HG03103 (cell line): ENCODE measurements at regions not wholly inside any gene's neighbourhood (a gene's known extent, or its start where the extent isn't known, plus 50 kb on each side); places are given as distances from the start of the nearest gene placed in this dataset.
"Not testable (repeated sequence)": the region's sequence is repeated elsewhere in the genome, so short reads cannot be mapped to it uniquely, and the experiment has no call there.

Source experiments
- ATAC-seq: cut with Tn5 transposase; IDR thresholded peaks from one replicate; pipeline ENCODE4 v1.9.1; 2021; ENCODE audit warnings: low read depth; ENCODE audit not compliant: unreplicated experiment

DNA sequence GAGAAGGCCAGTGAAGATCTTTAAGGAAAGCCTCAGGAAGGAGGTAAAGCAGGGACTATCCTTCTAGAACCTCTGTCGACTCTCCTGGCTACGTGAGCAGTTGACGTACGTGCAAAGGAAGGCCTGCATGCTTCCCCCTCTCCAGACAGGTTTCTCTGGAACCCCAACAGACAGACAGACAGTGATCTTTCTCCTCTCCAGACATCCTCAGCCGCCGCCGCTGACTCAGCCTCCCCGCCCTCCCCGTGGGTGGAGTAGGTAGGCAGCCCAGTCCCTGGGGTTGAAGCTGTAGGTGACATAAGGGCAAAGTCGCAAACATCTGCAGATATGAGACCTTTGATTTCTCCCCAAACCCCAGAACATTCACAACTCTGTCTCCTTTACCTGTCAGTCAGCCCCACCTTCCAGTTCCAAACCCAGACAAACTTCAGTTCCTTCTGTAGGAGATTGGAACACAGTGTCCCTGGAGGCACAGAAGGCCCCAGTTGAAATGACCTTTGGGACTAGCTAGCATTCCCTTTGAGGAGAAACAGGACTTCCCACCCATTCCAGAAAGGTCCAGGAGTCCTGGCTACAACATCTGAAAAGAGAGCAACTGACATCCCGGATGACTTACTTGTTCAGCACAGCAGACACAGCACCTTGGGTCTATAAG is 146.0 kb upstream of the JUN start:
- no peak for ATAC-seq

DNA sequence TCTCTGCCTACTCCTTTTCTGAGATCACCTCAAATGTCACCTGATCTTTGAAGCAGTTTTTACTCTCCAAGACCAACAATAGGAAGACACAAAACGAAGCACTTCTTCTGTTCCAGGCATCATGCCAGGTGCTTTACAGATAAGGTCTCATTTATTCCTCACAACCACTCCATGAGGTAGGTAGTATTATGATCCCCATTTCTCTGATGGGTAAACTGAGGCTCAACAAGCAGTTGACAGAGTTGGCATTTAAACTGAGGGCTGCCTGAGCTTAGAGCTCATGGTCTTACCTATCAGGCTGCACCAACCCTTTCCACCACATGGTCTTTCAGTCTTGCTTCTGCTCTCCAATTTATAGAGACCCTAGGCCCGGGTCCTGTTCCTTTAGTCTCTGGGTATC is 147.2 kb upstream of the JUN start:
- ATAC-seq, result no peak

DNA sequence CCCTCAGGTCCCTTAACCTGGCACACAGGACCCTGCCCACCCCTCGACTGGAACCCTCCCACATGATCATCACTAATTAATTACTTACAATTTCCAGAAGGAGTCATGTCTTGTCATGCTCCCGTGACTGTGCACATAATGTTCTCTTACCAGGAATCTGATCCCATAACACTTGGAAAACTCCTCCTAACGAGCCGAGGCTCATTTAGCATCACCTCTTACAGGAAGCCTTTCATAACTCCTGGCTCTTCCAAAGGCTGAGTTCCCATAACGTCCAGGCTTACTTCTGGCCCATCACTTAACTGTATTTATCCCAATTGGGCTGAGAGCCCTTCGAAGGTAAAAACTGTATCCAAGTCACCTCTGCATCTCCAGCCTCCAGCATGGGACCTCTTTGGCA is 147.9 kb upstream of the JUN start:
- ATAC-seq, result no peak

DNA sequence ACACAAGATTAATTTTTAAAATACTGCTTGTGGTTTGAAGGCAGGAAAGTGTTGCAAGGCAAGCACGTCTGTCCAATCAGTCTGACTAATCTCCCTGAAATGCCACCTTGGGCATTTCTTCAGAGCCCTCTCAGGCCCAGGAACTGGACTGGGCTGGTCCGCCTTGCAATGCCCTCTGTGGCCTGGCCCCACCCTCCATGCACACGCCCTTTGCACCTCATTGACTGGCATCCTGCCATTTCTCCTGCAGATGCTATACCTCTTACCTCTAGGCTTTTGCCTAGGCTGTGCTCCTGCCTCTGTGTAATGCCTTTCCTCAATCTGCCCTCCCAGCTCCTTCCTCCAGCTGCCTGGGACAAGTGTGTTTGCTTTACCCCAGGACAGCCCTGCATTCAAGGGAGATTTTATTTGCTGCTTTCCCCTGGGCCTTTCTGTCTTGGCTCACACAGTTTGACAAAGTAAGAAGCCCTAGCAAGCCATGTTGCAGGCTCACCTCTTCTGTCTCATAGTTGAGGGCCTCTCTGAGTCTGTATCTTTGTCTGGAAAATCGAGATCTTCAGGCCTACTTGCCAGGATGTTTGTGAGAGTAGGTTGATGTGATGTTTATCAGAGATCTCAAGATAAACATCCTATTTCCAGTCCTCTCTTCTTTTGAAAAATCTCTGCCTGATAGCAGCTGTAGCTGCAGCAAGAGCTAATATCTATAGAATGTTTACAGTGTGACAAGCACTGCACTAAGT is 149.2 kb upstream of the JUN start:
- no peak for ATAC-seq

GRCh38 chr1:58933599-58933926 is 149.7 kb upstream of the JUN start:
- ATAC-seq, result no peak

GRCh38 chr1:58934706-58935105 is 150.9 kb upstream of the JUN start:
- ATAC-seq, result no peak

DNA sequence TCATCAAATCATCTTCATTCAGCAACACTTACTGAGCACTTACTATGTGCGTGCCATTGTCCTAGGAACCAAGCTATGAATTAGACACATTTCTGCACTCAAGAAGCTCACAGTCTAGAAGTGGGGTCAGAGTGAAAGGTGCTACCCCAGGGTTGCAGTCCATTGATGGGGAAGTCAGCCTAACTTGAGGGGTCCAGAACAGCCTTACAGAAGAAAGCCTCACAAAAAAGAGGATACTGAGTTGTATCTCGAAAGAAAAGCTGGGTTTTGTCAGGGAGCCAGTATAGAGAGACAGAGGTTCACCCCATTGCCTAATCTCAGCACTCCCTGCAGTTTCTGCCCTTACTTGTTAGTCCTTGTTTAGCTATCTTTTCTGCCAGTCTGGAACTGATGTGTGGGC is 153.1 kb upstream of the JUN start:
- no peak for ATAC-seq

- ATAC-seq, result no peak
Observed at GRCh38 chr1:58939146-58939545, 155.3 kb upstream of the JUN start.

GRCh38 chr1:58939666-58940370 is 156.0 kb upstream of the JUN start:
- no peak for ATAC-seq

DNA sequence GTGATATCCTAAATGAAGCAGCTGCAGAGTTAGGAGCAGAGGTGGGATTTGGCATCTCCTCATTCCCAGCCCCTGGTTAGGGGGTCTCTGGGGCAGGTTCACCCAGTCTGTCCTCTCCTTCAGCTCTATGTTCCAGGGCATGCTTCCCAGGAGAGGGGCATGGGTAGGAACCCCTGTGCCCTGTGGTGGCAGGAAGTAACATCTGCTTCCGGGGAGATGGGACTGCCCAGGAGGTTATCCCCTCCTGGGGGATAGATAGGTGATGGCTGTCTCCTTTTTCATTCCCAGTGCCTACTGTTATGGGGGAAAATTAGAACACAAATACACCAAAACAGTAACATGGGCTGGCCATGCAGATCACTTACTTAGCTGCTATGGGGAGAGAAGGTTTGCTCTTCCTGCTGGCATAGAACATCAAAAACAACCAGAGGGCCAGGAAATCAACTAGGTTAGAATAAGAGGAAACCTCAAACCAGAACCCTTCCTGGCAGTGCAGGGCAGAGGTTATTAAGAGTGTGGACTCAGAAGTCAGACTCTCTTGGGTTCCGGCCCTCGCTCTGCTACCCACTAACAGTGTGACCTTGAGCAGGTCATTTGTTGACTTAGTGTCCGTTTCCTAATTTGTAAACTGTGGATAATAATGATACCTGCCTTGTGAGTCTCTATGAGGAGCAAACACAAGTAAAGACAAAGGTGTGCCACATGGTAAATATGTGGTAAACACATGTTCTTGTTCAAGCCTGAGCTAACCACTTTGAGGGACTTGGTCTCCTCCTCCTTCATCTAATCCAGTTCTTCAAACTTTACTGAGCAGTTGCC is 157.8 kb upstream of the JUN start:
- no peak for ATAC-seq

DNA sequence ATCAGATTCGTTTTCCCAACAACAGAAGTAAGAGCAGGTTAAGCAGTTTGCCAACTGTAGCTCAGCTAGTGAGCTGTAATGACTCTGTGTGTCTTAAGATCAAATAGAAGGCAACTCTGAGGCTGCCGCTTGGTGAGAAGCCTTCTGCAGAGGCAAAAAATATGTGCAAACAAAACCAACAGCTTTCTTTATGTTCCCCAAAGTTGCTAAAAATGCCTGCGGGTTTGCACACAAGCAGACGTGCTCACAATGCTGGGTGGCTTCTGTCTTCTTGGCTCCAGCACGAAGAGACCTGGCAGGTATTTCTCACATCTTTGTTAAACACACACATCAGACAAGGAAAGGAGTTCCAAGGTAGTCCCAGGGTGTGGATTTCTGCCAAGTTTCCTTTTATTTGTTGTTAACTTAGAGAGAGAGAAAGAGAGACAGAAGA is 158.9 kb upstream of the JUN start:
- no peak for ATAC-seq

DNA sequence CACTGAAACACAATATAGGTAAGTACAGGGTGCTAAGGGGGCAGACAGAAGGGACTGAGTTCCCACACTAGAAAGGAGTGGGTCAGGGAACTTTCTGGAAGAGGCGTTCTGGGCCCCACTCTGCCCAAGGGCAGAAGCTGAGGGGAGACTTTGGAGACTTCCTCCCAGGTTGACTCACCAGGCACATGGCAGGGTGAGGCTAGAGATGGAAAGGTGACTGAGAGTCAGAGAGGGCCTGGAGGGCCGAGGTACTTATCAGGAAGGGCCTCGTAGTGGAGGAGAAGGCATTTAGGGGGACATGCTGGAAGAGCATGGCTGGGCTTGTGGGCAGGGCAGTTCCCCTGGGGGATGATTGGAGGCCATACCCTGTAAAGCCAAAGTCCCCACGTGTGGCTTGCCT is 159.9 kb upstream of the JUN start:
- ATAC-seq, result no peak

- no peak for ATAC-seq
Observed at GRCh38 chr1:58944439-58944838, 160.6 kb upstream of the JUN start.

DNA sequence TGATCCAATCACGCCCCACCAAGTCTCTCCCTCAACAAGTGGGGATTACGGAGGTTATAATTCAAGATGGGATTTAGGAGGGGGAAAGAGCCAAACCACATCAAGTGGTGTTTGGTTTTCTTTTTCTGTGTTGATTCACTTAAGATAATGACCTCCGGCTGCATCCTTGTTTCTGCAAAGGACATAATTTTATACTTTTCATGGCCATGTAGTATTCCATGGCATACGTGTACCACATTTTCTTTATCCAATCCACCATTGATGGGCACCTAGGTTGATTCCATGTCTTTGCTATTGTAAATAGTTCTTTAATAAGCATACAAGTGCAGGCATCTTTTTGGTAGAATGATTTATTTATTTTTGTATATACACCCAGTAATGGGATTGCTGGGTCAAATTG is 162.5 kb upstream of the JUN start:
- ATAC-seq, result no peak

GRCh38 chr1:58948671-58949070 is 164.8 kb upstream of the JUN start:
- no peak for ATAC-seq

DNA sequence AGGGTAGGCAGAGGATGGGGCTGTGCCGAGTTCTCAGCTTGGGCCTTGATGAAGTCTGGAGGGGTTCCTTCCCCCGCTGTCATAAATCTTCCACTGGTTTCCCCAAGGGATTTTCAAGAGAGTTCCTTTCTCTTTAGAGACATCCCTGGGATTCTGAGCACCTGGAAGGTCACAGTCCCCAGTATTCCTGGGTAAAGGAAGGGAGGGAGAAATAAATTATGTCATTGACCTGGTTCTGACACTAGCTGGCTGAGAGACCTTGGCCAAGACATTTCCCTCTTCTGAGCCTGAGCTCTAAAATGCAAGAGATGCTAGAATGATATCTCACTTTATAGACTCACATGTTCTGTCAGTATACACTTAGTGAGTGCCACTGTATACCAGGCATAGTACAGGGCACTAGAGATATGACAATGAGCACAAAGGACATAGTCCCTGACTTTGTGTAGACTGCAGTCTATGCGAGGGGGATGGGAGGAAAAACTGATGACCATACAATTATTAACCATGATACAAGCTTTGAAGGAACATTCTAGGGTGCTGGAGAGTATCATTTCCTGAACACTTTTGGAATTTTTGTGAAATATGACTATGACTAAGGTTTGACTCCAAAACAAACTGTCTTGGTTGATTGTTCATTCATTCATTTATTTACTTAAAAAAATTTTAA is 165.8 kb upstream of the JUN start:
- no peak for ATAC-seq

DNA sequence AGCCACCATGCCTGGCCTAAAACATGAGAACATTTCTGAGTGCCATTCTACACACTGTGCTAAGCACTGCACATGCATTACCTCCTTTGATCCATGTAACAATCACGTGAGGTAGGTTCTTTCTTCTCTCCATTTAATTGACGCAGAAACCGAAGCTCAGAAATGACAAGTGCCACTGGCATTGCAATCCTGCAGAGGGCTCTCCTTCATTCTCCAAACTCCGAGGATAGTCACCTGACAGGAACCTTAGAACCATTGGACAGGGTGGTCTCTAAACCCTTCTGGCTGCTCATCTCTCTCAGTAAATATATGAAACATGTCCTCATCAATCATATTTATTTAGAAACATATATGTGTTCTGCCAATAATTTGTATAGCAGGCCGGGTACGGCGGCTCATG is 167.1 kb upstream of the JUN start:
- no peak for ATAC-seq

- not testable (repeated sequence) for ATAC-seq
Observed at GRCh38 chr1:58953951-58954350, 170.1 kb upstream of the JUN start.

- ATAC-seq, result not testable (repeated sequence)
Observed at GRCh38 chr1:58963287-58963686, 179.4 kb upstream of the JUN start.

DNA sequence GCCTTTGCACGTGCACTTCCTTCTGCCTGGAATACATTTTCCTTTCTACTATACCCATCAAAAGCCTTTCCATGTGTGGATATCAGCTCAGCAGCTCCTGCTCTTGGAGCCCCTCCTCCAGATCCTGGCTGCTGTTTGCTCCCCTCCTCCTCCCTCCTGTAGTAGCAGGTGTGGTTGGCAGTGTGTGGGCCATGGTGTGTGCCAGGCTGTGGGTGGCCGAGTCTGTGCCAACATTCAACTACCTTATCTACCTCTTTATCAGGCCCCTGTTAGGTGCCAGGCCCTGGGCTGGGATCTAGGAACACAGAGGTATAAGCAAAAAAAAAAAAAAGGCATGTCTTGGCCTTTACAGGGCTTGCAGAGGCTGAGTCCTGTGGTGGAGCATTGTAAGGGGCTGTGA is 180.6 kb upstream of the JUN start:
- ATAC-seq, result no peak

DNA sequence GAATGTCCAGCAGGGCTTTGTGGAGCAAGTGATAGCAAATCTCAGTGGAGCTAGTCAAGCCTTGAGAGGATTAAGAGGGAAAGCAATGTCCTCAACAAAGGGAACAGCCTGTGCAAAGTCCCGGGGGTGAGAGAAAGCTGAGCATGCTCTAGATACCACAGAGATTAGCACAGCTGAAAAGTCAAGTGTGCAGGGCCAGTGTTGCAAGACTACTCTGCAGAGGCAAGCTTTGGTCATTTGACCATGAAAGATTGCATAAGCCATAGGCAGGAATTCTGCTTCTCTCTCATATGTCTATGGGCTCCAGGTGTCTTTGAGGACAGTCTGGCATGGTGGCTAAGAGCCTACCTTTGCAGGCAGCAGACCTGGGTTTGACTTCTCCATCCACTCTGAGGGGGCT is 181.0 kb upstream of the JUN start:
- no peak for ATAC-seq
